ENCODE measurements at regions not wholly inside any gene's neighbourhood (a gene's known extent, or its start where the extent isn't known, plus 50 kb on each side); places are given as distances from the start of the nearest gene placed in this dataset.

GRCh38 chr13:22936228-22936627 lies 244.6 kb upstream of the SGCG start:
- Histone ChIP-seq H3K4me1 (ENCODE audit: insufficient read depth, low read length) (no peaks in the 10 kb centered on the region), H4K20me1 (ENCODE audit: control insufficient read depth, insufficient read depth, insufficient read length) (no peaks in the 10 kb centered on the region), H3K9ac (ENCODE audit: extremely low read depth, insufficient read length, low read length) (no peak overlapping the region), H2BK15ac (ENCODE audit: low read depth, low read length) (no peak overlapping the region), H2BK12ac (ENCODE audit: insufficient read length, low read depth, low read length) (no peak overlapping the region), H3K56ac (ENCODE audit: insufficient read length, low read depth, low read length) (no peak overlapping the region), H3K18ac (ENCODE audit: insufficient read length, low read depth, low read length) (no peak overlapping the region), H4K91ac (ENCODE audit: insufficient read length, low read depth, low read length) (no peak overlapping the region), H4K8ac (replicated peaks; ENCODE audit: insufficient read length, low read depth, low read length) (no peak overlapping the region), H3K23ac (ENCODE audit: insufficient read length, low read depth, low read length) (no peak overlapping the region), H2AK5ac (ENCODE audit: insufficient read length, low read length) (no peak overlapping the region), H3K27ac (ENCODE audit: insufficient read length, low read depth, low read length) (no peak overlapping the region), H3K23me2 (ENCODE audit: insufficient read length, low read depth, low read length, poor library complexity, severe bottlenecking) (no peaks in the 10 kb centered on the region), H2BK20ac (ENCODE audit: low read depth, low read length, poor library complexity, severe bottlenecking) (no peak overlapping the region), H3K4ac (ENCODE audit: low read depth, low read length) (no peak overlapping the region), H3K27me3 (ENCODE audit: insufficient read depth, low read length) (no peaks in the 10 kb centered on the region), H3T11ph (ENCODE audit: low read length) (no peak overlapping the region), H3K79me1 (ENCODE audit: insufficient read depth, low read depth, low read length, poor library complexity, severe bottlenecking) (no peaks in the 10 kb centered on the region), H2AFZ (ENCODE audit: low read length) (no peak overlapping the region), H4K5ac (ENCODE audit: insufficient read length, low read depth, low read length) (no peak overlapping the region), H3K14ac (ENCODE audit: insufficient read depth, low read length) (no peak overlapping the region), H3K4me2 (ENCODE audit: insufficient read depth, insufficient read length, low read length) (no peak overlapping the region), H3K79me2 (ENCODE audit: insufficient read depth, low read length) (no peaks in the 10 kb centered on the region), H2BK5ac (ENCODE audit: insufficient read length, low read length) (no peak overlapping the region), H2BK120ac (ENCODE audit: low read depth, low read length, poor library complexity, severe bottlenecking) (no peak overlapping the region), H3K9me3 (ENCODE audit: control insufficient read depth, low read depth, low read length) (no peaks in the 10 kb centered on the region)
- Mint-ChIP-seq H3K27me3 (ENCODE audit: low read depth) (no peaks in the 10 kb centered on the region), H3K27ac (no peak overlapping the region), H3K4me1 (no peaks in the 10 kb centered on the region), H3K9me3 (peaks cover 7 to 15% of the 10 kb centered on the region in 2 experiments; a peak in 3 of 5 replicates), H3K36me3 (ENCODE audit: insufficient read depth in 1 of 3, low read depth in 3 of 3) (peaks cover 2 to 7% (median 6%) of the 10 kb centered on the region in 3 experiments; a peak in 5 of 7 replicates), H3K4me3 (no peak overlapping the region)
- no peak for DNase-seq
- TF ChIP-seq, protein P1, sequence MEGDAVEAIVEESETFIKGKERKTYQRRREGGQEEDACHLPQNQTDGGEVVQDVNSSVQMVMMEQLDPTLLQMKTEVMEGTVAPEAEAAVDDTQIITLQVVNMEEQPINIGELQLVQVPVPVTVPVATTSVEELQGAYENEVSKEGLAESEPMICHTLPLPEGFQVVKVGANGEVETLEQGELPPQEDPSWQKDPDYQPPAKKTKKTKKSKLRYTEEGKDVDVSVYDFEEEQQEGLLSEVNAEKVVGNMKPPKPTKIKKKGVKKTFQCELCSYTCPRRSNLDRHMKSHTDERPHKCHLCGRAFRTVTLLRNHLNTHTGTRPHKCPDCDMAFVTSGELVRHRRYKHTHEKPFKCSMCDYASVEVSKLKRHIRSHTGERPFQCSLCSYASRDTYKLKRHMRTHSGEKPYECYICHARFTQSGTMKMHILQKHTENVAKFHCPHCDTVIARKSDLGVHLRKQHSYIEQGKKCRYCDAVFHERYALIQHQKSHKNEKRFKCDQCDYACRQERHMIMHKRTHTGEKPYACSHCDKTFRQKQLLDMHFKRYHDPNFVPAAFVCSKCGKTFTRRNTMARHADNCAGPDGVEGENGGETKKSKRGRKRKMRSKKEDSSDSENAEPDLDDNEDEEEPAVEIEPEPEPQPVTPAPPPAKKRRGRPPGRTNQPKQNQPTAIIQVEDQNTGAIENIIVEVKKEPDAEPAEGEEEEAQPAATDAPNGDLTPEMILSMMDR (conservative IDR thresholded peaks at IDR 0.05), result no peak
- WGBS (ENCODE audit: extremely low coverage, insufficient read length, low lambda C conversion rate), result no CpG with 5 or more reads among the region's 11 CpGs
